ENCODE measurements at regions not wholly inside any gene's neighbourhood (a gene's known extent, or its start where the extent isn't known, plus 50 kb on each side); places are given as distances from the start of the nearest gene placed in this dataset.

DNA sequence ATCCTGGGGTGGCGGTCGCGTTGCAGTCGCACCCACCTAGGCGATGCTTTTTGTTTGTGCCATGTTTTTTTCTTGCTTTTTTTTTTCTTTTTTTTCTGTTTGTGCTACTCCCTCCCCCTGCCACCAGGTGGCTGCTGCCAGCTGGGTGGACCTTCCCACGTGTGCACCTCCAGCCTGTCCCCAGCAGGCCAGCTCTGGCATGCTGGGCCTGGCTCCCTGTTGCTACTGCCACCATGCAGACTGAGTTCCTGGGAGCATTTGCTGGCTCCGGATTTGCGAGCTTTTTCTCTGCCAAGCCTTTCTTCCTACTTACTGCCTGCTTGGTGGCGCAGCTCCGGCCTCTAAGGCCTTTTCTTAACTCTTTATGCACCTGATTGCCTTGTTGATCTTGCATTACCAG is 161.2 kb upstream of the WDFY3 start:
- no peak for TF ChIP-seq JUND (IDR thresholded peaks at IDR 0.05)
- TF ChIP-seq, protein P1, sequence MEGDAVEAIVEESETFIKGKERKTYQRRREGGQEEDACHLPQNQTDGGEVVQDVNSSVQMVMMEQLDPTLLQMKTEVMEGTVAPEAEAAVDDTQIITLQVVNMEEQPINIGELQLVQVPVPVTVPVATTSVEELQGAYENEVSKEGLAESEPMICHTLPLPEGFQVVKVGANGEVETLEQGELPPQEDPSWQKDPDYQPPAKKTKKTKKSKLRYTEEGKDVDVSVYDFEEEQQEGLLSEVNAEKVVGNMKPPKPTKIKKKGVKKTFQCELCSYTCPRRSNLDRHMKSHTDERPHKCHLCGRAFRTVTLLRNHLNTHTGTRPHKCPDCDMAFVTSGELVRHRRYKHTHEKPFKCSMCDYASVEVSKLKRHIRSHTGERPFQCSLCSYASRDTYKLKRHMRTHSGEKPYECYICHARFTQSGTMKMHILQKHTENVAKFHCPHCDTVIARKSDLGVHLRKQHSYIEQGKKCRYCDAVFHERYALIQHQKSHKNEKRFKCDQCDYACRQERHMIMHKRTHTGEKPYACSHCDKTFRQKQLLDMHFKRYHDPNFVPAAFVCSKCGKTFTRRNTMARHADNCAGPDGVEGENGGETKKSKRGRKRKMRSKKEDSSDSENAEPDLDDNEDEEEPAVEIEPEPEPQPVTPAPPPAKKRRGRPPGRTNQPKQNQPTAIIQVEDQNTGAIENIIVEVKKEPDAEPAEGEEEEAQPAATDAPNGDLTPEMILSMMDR (IDR thresholded peaks at IDR 0.05; ENCODE audit: low read depth, low read length, missing input control): peak; percentile 17
- TF ChIP-seq, protein P2, sequence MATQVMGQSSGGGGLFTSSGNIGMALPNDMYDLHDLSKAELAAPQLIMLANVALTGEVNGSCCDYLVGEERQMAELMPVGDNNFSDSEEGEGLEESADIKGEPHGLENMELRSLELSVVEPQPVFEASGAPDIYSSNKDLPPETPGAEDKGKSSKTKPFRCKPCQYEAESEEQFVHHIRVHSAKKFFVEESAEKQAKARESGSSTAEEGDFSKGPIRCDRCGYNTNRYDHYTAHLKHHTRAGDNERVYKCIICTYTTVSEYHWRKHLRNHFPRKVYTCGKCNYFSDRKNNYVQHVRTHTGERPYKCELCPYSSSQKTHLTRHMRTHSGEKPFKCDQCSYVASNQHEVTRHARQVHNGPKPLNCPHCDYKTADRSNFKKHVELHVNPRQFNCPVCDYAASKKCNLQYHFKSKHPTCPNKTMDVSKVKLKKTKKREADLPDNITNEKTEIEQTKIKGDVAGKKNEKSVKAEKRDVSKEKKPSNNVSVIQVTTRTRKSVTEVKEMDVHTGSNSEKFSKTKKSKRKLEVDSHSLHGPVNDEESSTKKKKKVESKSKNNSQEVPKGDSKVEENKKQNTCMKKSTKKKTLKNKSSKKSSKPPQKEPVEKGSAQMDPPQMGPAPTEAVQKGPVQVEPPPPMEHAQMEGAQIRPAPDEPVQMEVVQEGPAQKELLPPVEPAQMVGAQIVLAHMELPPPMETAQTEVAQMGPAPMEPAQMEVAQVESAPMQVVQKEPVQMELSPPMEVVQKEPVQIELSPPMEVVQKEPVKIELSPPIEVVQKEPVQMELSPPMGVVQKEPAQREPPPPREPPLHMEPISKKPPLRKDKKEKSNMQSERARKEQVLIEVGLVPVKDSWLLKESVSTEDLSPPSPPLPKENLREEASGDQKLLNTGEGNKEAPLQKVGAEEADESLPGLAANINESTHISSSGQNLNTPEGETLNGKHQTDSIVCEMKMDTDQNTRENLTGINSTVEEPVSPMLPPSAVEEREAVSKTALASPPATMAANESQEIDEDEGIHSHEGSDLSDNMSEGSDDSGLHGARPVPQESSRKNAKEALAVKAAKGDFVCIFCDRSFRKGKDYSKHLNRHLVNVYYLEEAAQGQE (IDR thresholded peaks at IDR 0.05): no peak
- TF ChIP-seq RXRA (IDR thresholded peaks at IDR 0.05): no peak
- no peak for TF ChIP-seq TAF1 (conservative IDR thresholded peaks at IDR 0.05)
- TF ChIP-seq RAD21 (IDR thresholded peaks at IDR 0.05): peak in 1 of 2 donors; percentile 34
- TF ChIP-seq, protein P3, sequence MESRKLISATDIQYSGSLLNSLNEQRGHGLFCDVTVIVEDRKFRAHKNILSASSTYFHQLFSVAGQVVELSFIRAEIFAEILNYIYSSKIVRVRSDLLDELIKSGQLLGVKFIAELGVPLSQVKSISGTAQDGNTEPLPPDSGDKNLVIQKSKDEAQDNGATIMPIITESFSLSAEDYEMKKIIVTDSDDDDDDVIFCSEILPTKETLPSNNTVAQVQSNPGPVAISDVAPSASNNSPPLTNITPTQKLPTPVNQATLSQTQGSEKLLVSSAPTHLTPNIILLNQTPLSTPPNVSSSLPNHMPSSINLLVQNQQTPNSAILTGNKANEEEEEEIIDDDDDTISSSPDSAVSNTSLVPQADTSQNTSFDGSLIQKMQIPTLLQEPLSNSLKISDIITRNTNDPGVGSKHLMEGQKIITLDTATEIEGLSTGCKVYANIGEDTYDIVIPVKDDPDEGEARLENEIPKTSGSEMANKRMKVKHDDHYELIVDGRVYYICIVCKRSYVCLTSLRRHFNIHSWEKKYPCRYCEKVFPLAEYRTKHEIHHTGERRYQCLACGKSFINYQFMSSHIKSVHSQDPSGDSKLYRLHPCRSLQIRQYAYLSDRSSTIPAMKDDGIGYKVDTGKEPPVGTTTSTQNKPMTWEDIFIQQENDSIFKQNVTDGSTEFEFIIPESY (IDR thresholded peaks at IDR 0.05): no peak
